ENCODE measurements at regions not wholly inside any gene's neighbourhood (a gene's known extent, or its start where the extent isn't known, plus 50 kb on each side); places are given as distances from the start of the nearest gene placed in this dataset.

DNA sequence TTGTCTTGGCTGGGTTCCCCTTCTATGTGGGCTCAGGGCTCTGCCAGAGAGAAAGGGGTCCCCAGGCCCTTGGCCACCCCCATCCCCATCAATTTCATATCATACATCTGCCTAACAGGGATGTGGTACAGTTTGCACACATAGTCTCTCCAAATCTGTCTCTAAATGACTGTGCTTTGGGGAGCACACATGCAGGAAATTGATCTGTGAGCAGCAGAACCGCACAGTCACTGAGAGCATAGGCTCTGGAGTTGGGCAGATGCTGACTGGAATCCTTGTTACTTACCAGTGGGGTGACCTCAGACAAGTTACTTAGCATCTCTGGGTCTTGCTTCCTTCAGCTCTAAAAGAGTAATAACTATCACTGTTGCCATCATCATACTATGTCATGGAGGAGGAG is 273.9 kb downstream of the ABHD5 start:
- peaks cover 5% of the 10 kb centered on the region; the same call in 1 of the 2 replicates for H3K27me3 ChIP-seq (ENCODE audit: insufficient read depth, low read length)
- H3K9ac ChIP-seq (ENCODE audit: low read length): no peak overlapping the region
- no peaks in the 10 kb centered on the region for H3K4me1 ChIP-seq (ENCODE audit: insufficient read depth, low read length, severe bottlenecking)
- no peaks in the 10 kb centered on the region for H4K20me1 ChIP-seq (ENCODE audit: insufficient read depth, low read length)
- H3K79me2 ChIP-seq (ENCODE audit: insufficient read depth, low read length): no peaks in the 10 kb centered on the region
- H3K4me2 ChIP-seq (ENCODE audit: low read length): no peak overlapping the region
- H3K9me3 ChIP-seq (ENCODE audit: low read length): no peaks in the 10 kb centered on the region
- no peak overlapping the region for H3K4me3 ChIP-seq (ENCODE audit: low read depth, low read length, poor library complexity, severe bottlenecking)
- H3K27ac ChIP-seq (ENCODE audit: low read depth, low read length, poor library complexity, severe bottlenecking): no peak overlapping the region
- H3K9me2 ChIP-seq (ENCODE audit: low read depth, low read length): no peaks in the 10 kb centered on the region
- H3F3A ChIP-seq (ENCODE audit: insufficient read depth, low read length): no peaks in the 10 kb centered on the region
- no peaks in the 10 kb centered on the region for H3K36me3 ChIP-seq (ENCODE audit: insufficient read depth, low read length)
- no peak overlapping the region for H2AFZ ChIP-seq (ENCODE audit: low read length)
- TF ChIP-seq EZH2 (IDR thresholded peaks at IDR 0.05; ENCODE audit: borderline replicate concordance, low read length) (no peak), CTCF (IDR thresholded peaks at IDR 0.05; ENCODE audit: low read length) (no peak)

GRCh38 chr3:43965656-43966055 is 274.9 kb downstream of the ABHD5 start:
- H4K20me1 ChIP-seq (ENCODE audit: insufficient read depth, low read length): no peaks in the 10 kb centered on the region
- no peak overlapping the region for H3K4me2 ChIP-seq (ENCODE audit: low read length)
- H3K4me1 ChIP-seq (ENCODE audit: insufficient read depth, low read length, severe bottlenecking): no peaks in the 10 kb centered on the region
- no peaks in the 10 kb centered on the region for H3K9me3 ChIP-seq (ENCODE audit: low read length)
- H3K9me2 ChIP-seq (ENCODE audit: low read depth, low read length): no peaks in the 10 kb centered on the region
- H3K9ac ChIP-seq (ENCODE audit: low read length): no peak overlapping the region
- H3K27ac ChIP-seq (ENCODE audit: low read depth, low read length, poor library complexity, severe bottlenecking): no peak overlapping the region
- H3K79me2 ChIP-seq (ENCODE audit: insufficient read depth, low read length): no peaks in the 10 kb centered on the region
- no peak overlapping the region for H2AFZ ChIP-seq (ENCODE audit: low read length)
- no peaks in the 10 kb centered on the region for H3F3A ChIP-seq (ENCODE audit: insufficient read depth, low read length)
- no peak overlapping the region for H3K4me3 ChIP-seq (ENCODE audit: low read depth, low read length, poor library complexity, severe bottlenecking)
- H3K27me3 ChIP-seq (ENCODE audit: insufficient read depth, low read length): peaks cover 5% of the 10 kb centered on the region; the same call in 1 of the 2 replicates
- TF ChIP-seq EZH2 (IDR thresholded peaks at IDR 0.05; ENCODE audit: borderline replicate concordance, low read length): no peak
- no peak for TF ChIP-seq CTCF (IDR thresholded peaks at IDR 0.05; ENCODE audit: low read length)
- no peaks in the 10 kb centered on the region for H3K36me3 ChIP-seq (ENCODE audit: insufficient read depth, low read length)

GRCh38 chr3:43966126-43966525 is 275.4 kb downstream of the ABHD5 start:
- Histone ChIP-seq H3K9me3 (ENCODE audit: low read length) (no peaks in the 10 kb centered on the region), H3K36me3 (ENCODE audit: insufficient read depth, low read length) (no peaks in the 10 kb centered on the region), H4K20me1 (ENCODE audit: insufficient read depth, low read length) (no peaks in the 10 kb centered on the region), H3K4me1 (ENCODE audit: insufficient read depth, low read length, severe bottlenecking) (no peaks in the 10 kb centered on the region), H3K4me2 (ENCODE audit: low read length) (no peak overlapping the region), H3K79me2 (ENCODE audit: insufficient read depth, low read length) (no peaks in the 10 kb centered on the region), H3K9me2 (ENCODE audit: low read depth, low read length) (no peaks in the 10 kb centered on the region), H3K27ac (ENCODE audit: low read depth, low read length, poor library complexity, severe bottlenecking) (no peak overlapping the region), H3K9ac (ENCODE audit: low read length) (no peak overlapping the region), H3F3A (ENCODE audit: insufficient read depth, low read length) (no peaks in the 10 kb centered on the region), H3K27me3 (ENCODE audit: insufficient read depth, low read length) (peaks cover 5% of the 10 kb centered on the region; the same call in 1 of the 2 replicates), H2AFZ (ENCODE audit: low read length) (no peak overlapping the region), H3K4me3 (ENCODE audit: low read depth, low read length, poor library complexity, severe bottlenecking) (no peak overlapping the region)
- TF ChIP-seq CTCF (IDR thresholded peaks at IDR 0.05; ENCODE audit: low read length) (no peak), EZH2 (IDR thresholded peaks at IDR 0.05; ENCODE audit: borderline replicate concordance, low read length) (no peak)
